ENCODE measurements at regions not wholly inside any gene's neighbourhood (a gene's known extent, or its start where the extent isn't known, plus 50 kb on each side); places are given as distances from the start of the nearest gene placed in this dataset.

DNA sequence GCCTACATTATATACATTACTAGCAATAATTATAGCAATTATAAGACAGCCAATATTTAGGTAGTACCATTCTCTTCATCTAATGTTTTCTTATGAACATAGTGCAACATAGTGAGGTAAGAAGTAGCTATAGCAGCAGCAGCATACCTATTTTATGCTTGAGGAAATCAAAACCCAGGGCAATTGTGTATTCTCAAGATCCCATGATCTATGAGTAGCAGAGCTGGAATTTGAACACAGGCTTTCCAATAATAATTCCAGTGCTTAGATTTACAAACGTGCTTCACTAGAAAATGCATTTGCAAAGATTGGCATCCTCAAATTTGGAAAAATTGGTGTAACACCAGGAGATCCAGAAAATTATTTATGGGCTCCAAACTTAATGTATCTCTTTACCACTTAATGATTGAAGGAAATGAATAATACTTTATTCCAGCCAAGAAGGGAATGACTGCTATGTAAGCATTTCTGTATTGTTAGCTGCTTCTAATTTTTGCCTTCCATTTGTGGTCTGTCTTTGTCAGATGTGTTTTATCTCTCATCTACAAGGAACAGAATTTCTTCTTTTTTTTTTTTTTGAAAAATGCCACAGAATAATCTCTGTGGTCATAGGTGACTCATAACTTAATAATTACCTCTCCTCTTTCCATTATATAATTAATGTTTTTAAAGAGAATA, 451.1 kb downstream of the ARAP2 start (continued):
- TF ChIP-seq, protein P1, sequence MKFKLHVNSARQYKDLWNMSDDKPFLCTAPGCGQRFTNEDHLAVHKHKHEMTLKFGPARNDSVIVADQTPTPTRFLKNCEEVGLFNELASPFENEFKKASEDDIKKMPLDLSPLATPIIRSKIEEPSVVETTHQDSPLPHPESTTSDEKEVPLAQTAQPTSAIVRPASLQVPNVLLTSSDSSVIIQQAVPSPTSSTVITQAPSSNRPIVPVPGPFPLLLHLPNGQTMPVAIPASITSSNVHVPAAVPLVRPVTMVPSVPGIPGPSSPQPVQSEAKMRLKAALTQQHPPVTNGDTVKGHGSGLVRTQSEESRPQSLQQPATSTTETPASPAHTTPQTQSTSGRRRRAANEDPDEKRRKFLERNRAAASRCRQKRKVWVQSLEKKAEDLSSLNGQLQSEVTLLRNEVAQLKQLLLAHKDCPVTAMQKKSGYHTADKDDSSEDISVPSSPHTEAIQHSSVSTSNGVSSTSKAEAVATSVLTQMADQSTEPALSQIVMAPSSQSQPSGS (IDR thresholded peaks at IDR 0.05; ENCODE audit: low read length), result no peak
- TF ChIP-seq KDM5A (IDR thresholded peaks at IDR 0.05; ENCODE audit: low read length), result no peak
- TF ChIP-seq, protein P2, sequence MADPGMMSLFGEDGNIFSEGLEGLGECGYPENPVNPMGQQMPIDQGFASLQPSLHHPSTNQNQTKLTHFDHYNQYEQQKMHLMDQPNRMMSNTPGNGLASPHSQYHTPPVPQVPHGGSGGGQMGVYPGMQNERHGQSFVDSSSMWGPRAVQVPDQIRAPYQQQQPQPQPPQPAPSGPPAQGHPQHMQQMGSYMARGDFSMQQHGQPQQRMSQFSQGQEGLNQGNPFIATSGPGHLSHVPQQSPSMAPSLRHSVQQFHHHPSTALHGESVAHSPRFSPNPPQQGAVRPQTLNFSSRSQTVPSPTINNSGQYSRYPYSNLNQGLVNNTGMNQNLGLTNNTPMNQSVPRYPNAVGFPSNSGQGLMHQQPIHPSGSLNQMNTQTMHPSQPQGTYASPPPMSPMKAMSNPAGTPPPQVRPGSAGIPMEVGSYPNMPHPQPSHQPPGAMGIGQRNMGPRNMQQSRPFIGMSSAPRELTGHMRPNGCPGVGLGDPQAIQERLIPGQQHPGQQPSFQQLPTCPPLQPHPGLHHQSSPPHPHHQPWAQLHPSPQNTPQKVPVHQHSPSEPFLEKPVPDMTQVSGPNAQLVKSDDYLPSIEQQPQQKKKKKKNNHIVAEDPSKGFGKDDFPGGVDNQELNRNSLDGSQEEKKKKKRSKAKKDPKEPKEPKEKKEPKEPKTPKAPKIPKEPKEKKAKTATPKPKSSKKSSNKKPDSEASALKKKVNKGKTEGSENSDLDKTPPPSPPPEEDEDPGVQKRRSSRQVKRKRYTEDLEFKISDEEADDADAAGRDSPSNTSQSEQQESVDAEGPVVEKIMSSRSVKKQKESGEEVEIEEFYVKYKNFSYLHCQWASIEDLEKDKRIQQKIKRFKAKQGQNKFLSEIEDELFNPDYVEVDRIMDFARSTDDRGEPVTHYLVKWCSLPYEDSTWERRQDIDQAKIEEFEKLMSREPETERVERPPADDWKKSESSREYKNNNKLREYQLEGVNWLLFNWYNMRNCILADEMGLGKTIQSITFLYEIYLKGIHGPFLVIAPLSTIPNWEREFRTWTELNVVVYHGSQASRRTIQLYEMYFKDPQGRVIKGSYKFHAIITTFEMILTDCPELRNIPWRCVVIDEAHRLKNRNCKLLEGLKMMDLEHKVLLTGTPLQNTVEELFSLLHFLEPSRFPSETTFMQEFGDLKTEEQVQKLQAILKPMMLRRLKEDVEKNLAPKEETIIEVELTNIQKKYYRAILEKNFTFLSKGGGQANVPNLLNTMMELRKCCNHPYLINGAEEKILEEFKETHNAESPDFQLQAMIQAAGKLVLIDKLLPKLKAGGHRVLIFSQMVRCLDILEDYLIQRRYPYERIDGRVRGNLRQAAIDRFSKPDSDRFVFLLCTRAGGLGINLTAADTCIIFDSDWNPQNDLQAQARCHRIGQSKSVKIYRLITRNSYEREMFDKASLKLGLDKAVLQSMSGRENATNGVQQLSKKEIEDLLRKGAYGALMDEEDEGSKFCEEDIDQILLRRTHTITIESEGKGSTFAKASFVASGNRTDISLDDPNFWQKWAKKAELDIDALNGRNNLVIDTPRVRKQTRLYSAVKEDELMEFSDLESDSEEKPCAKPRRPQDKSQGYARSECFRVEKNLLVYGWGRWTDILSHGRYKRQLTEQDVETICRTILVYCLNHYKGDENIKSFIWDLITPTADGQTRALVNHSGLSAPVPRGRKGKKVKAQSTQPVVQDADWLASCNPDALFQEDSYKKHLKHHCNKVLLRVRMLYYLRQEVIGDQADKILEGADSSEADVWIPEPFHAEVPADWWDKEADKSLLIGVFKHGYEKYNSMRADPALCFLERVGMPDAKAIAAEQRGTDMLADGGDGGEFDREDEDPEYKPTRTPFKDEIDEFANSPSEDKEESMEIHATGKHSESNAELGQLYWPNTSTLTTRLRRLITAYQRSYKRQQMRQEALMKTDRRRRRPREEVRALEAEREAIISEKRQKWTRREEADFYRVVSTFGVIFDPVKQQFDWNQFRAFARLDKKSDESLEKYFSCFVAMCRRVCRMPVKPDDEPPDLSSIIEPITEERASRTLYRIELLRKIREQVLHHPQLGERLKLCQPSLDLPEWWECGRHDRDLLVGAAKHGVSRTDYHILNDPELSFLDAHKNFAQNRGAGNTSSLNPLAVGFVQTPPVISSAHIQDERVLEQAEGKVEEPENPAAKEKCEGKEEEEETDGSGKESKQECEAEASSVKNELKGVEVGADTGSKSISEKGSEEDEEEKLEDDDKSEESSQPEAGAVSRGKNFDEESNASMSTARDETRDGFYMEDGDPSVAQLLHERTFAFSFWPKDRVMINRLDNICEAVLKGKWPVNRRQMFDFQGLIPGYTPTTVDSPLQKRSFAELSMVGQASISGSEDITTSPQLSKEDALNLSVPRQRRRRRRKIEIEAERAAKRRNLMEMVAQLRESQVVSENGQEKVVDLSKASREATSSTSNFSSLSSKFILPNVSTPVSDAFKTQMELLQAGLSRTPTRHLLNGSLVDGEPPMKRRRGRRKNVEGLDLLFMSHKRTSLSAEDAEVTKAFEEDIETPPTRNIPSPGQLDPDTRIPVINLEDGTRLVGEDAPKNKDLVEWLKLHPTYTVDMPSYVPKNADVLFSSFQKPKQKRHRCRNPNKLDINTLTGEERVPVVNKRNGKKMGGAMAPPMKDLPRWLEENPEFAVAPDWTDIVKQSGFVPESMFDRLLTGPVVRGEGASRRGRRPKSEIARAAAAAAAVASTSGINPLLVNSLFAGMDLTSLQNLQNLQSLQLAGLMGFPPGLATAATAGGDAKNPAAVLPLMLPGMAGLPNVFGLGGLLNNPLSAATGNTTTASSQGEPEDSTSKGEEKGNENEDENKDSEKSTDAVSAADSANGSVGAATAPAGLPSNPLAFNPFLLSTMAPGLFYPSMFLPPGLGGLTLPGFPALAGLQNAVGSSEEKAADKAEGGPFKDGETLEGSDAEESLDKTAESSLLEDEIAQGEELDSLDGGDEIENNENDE (IDR thresholded peaks at IDR 0.05; ENCODE audit: insufficient replicate concordance, low read length), result no peak
- no peak for TF ChIP-seq YY1 (IDR thresholded peaks at IDR 0.05; ENCODE audit: low read depth, low read length)
- no peak for TF ChIP-seq SIX5 (IDR thresholded peaks at IDR 0.05; ENCODE audit: low read depth, low read length)
- no peak for TF ChIP-seq BRCA1 (IDR thresholded peaks at IDR 0.05; ENCODE audit: low read depth, low read length)
- no peak for TF ChIP-seq RBBP5 (IDR thresholded peaks at IDR 0.05; ENCODE audit: borderline replicate concordance, low read depth, low read length)
